Activated CD4-positive, CD25-positive, alpha-beta regulatory T cell (primary cell): ENCODE measurements at regions not wholly inside any gene's neighbourhood (a gene's known extent, or its start where the extent isn't known, plus 50 kb on each side); places are given as distances from the start of the nearest gene placed in this dataset.
"Not testable (repeated sequence)": the region's sequence is repeated elsewhere in the genome, so short reads cannot be mapped to it uniquely, and the experiment has no call there.

ENCODE experiments used
- DNase-seq, 4 experiments: peaks; one replicate each; lab custom pipeline; 2025; lab: John Stamatoyannopoulos, UW

DNA sequence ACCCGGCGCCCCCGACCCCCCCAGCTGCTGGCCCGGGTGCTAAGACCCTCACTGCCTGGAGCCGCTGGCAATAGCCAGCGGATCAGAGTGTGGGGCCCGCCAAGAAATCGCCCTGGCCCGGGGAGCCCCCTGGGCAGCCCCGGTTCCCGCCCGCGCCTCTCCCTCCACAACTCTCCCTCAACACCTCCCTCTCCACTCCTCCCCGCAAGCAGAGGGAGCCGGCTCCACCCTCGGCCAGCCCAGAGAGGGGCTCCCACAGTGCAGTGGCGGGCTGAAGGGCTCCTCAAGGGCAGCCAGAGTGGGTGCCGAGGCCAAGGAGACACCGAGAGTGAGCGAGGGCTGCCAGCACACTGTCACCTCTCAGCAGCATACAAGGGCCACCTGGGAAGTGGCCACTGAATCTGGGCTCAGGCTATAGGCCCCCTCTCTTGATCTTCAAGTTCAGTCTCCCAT, 385.5 kb downstream of the SEC14L1 start:
- no peak for DNase-seq

DNA sequence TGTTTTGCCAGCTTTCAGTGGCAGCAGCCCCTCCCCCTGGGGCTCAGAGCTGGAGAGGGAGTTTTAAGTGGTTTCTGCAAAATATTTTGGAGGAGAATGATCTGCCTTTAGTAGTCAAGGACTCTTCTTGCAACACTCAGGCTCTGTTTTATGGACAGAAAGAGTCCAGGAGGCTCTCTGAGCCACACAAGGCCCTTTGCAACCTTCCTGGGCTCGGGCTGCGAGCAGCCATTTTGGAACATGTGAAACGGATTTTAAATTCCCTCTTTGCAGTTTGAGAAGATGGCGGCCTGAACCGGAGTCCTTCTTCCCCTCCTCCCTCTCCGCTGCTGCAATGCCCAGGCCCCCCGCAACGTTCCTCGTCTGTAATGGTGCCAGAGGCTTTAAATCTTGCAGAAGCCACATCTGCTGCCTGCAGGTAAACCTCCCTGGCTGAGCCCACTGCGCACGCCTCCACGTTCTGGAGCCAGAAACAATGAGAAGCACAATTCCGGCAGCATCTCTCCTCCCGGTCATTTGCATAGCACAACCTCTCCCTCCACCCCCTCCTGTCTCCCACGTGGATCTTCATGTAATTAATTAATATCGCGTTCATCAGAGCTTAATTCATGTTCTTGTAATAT, 386.1 kb downstream of the SEC14L1 start:
- no peak for DNase-seq

DNA sequence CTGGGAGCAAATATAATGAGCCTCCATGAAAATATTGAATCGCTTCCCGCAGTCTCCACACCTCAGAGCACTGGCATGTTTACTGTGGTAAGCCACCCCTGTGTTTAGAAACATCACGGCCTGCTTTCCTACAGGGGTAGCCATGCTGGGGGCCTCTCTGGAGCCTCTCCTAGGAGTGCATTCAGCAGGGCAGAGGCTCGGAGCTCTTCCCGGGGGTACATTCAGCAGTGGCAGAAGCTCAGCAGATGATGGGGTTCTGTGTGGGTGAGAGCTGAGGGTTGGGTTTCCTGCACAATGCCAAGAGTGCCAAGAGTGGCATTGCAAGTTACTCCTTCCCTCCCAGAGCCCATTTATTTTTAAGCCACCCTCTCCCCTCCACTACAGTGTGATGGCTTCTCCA, 386.6 kb downstream of the SEC14L1 start:
- DNase-seq = no peak

DNA sequence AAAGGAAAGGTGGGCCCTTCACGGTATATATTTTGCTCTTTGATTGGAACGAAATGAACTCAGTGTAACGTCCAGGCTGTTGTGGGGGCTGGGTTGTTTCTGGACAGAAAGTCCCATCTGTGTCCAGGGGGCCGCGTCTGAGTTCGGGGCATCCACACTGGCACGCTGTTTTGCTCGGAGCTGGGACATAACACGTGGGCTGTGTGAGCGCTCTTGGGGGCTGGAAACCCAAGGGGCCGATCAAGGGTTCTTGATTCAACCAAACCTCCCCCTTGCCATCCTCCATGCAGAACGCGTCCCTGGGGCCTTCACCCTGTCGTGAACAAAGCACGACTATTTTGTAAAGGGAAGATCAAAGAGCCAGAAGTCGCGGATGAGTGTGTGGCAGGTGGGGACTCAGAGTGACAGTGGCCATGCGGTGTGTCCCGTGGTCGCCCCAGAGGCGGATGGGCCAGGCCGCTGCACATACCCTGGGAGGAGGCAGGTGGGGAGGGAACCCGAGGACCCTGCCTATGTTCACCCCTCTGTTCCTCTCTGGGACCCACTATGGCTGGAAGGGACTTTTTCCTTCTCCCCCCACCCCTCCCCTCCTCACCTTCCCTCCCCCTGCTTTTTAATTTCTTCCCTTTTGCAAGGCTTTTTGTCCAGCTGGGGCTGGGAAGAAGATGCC, 387.2 kb downstream of the SEC14L1 start:
- no peak for DNase-seq

DNA sequence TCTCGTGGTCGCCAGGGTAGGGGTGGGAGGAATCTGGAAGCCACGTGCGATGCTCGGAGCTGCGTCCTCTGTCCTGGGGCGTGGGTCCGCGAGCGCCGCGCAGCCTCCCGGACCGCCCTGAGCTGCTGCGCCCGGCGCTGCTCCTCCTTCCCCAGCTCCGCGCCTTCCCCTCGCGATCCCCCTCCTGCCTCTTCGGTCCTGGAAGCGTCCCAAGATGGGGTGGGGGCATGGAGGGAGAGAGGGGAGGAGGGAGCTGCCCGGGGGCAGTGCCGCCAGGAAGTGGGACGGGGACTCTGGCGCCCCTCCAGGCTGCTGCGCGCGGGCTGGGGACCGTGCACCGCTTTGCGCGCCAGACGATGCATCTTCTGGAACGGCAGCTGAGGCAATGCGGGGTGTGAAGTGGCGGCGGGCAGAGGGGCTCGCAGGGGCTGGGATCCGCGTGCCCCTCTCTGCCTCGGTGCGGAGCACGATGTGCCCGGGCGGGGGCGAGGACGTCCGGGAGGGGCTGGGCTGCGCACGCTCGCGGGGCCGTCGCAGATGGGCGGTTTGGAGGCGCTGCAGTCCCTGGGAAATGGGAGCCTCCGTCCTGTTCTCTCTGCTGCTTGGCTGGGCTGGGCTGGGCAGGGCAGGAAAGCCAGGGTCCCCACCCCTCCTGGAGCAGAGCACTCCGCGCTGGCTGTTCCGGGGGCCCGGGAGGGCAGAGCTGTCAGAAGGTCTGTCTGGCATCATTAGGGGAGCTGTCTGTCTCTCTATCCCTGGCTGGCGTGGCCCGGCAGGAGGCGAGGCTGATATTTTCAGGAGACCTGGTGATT, 388.0 kb downstream of the SEC14L1 start:
- DNase-seq = no peak

DNA sequence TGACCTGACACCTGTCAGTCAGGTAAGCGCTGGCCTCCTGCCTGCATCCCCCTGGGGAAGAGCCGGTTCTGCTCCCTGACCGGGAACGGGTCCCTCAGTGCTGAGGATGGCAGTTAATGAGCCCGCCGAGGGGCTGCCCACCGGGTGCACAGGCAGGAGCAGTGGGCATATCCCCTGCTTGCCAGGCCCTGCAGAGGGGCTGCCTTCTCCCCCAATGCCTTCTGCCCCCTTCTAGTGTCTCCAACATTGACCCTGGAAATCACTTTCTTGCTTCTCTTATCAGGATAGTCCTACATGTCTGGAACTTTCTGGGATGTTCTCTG, 388.5 kb downstream of the SEC14L1 start:
- no peak for DNase-seq

DNA sequence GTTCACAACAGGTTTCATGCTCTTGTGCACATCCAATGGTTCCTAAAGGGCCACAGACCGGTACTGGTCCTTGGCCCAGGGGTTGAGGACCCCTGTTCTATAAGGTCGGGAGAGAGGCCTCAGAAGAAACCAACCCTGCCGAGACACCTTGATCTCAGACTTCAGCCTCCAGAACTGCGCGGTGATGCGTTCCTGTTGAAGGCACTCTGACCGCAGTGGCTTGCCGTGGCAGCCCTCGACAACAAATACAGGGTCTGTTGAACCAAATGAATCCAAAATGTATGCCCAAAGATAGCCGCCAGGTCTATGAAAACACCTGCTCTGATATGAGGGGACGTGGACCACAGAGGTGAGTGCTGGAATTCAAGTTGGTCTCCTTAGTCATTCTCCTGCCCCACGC, 389.8 kb downstream of the SEC14L1 start:
- DNase-seq = no peak

DNA sequence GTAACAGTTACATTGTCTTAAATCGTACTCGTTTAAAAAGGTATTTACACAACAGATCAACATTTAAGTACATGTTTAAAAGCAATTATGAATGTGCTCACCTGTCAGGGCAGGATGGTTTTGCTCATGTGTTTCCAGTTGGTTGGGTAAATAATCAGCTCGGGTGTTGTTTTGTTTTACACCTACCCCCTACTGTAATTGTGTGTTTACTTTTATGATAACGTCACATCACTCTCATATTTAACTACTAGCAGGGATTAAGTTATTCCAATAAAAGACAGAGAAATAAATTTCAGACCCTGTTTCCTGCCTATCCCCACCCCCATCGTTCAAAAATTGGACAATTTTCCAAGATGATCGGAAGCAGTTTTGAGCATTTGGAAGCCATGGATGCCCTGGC, 390.2 kb downstream of the SEC14L1 start:
- no peak for DNase-seq

DNA sequence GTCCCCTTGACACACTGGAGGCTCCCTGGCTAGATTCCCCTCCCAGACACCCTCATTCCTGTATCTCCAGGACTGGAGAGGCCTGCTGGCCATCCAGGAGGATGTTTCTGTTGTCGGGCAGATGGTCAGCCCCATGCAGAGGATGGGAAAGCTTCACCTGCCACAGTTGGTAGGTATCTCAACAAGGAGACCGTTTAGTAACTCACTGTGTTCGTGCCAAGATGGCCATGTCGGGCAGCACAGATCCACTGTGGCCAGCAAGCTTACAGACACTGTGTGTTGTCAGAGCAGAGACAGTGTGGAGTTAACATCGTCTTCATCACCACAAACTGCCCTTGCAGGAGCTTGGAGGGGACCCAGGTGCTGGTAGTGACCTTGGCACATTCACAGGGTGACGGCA, 390.9 kb downstream of the SEC14L1 start:
- DNase-seq = no peak

DNA sequence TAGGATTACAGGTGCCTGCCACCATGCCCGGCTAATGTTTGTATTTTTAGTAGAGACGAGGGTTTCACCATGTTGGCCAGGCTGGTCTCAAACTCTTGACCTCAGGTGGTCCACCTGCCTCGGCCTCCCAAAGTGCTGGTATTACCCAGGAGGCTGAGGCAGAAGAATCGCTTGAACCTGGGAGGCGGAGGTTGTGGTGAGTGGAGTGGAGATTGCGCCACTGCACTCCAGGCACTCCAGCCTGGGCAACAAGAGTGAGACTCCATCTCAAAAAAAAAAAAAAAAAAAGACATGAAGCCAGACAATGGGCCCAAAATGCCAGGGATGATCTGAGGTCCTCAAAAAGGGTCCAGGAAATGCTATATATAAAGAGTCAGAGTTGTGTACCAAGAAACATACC, 392.9 kb downstream of the SEC14L1 start:
- not testable (repeated sequence) for DNase-seq

DNA sequence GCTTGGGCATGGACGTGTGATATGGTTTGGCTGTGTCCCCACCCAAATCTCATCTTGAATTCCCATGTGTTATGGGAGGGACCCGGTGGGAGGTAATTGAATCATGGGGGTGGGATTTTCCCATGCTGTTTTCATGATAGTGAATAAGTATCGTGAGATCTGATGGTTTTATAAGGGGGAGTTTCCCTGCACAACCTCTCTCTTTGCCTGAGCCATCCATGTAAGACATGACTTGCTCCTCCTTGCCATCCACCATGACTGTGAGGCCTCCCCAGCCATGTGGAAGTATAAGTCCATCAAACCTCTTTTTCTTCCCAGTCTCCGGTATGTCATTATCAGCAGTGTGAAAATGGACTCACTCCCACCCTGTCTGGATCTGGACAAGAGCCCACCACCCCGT, 393.4 kb downstream of the SEC14L1 start:
- no peak for DNase-seq

DNA sequence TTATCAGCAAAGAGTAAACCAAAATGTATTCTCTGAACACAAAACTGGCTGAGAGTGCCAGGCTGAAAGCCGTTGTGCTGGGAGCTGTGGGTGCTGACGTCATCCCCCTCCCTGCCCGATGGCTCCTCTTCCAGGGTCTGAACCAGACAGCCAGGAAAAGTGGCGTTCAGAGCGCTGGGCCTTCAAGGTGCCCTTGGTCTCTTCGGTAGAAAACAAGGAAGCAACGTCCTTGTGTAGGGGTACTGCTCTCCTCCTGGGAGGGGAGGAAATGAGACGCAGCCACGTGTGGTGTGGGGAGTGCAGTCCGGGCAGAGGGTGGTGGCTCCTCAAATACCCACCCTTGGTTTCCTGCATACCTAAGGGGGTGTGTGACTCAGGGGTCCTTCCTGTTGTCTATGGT, 394.7 kb downstream of the SEC14L1 start:
- no peak for DNase-seq

DNA sequence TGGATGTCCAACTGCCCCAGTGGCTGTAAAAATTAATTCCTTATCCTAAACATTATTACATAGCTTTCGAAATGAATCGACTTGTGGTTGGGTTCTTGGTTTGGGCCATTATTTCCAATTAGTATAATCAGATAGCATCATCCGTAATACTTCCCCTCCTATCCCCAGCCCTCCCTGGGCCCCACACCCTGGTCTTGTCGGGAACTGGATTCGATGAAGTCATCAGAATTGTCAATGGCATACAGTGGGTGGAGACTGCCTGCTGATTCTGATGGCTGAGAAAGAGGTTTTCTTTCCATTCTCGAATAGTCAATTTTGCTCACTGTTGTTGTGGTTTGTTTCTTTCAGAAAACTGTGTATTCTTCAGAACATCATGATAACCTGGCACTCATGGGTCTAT, 395.1 kb downstream of the SEC14L1 start:
- DNase-seq = no peak

DNA sequence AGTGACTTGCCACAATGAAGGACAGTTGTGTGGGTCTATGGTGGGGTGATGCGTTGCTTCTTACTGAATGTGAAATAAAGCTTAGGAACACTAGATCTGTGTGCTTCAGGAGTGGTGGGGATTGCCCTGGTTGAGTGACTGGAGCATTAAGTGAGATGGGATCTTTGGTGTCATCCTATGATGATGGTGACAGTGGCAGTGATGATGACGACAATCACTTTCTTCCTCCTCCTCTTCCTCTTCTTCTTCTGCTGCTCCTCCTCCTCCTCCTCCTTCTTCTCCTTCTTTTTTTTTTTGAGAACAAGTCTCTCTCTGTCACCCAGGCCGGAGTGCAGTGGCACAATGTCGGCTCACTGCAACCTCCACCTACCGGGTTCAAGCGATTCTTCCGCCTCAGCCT, 396.8 kb downstream of the SEC14L1 start:
- no peak for DNase-seq

DNA sequence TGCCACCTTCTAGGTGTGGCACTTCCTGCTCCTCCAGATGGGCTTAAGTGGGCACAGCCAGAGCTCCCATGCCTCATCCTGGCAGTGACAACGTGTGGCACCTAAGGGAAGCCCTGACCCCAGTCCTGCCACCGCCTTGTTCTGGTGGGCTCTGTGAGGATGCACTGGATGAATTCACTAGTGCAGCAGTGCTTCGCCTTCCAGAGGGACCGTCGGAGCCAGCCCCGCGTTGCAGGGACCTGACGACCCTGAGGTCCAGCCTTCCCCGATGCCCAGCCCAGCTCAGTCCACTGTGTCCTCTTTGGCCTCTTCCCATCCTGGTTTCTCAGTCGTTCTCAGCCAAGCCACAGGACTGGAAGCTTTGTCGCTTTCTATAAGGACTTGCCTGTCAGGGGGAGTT, 399.8 kb downstream of the SEC14L1 start:
- no peak for DNase-seq

DNA sequence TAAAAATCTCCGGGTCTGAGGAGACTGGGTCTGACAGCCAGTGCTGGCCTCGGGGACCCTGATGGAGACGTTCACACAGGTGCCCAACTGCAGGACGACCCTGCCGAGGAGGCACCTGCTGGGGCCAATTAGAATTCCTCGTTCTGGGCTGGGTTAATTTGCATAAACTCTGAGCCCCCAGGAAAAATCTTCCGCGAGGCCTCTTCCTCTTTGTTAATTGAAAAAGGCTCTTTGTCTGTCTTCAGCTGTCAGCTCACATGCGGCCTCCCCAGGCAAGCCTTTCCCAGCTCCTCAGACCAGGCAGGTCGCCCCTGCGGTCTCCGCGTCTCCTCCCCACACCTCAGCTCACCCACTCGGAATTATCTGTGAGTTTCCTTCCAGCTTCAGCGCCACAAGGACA, 400.2 kb downstream of the SEC14L1 start:
- no peak for DNase-seq

DNA sequence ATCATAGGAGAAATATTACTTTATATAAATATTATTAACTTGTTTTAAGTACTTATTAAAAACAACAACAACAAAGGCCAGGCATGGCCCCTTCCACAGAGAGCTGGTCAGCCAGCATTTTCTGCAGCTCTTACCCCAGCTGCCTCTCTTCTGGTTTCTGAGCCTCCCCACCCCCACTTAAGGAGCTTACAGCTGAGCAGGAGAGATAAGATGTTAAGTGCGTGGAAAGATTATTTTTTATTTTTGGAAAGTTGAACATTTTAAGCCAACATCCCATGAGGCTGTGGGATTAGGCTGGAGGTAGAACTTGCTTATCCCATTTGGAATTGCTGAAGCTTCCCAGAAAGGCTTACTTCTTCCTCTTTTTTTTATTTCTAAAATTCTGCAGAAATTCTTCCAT, 401.2 kb downstream of the SEC14L1 start:
- no peak for DNase-seq

DNA sequence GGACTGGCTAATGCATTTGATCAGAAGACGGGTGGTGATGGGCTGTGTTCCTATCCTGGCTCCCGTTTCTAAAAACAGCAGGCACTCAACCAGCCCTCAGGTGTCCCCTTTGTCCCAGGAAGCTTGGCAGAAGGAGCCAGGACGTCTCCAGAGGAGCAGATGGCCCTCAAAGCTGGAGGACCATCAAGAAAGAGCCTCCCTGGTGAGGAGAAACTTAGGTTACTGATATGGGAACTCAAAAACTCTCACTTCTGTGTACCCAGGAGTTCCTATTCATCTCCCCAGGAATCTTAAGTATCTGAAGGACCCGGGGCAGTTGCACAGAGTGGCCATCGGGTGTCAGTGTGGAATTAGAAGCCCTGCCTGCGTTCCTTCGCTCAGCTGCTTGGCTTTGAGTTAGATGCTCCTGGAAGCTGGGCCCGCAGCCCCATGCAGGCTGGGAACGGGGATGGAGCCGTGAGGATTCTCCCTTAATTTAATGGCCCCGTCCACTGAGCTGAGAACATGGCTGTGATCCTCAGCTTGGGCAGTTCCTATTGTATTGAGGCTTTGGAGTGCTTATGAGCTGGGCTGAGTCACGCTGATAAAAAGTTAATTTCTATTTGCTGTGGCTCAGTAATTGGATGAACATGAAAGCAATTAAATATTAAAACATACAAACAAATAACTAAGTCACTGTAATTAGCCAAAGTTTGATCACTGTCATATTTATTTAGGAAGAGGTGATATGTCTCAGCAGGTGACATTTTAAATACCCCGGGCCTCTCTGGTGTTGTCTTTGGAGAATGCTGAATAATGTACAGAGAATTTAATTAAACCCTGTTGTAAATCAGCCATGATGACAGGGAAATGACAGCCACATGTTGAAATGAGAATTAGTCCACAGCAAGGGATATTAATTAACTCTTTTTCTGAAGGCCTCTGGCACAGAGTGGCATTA, 402.1 kb downstream of the SEC14L1 start:
- DNase-seq = peak in 2 of 4 experiments; percentile 6 to 40

DNA sequence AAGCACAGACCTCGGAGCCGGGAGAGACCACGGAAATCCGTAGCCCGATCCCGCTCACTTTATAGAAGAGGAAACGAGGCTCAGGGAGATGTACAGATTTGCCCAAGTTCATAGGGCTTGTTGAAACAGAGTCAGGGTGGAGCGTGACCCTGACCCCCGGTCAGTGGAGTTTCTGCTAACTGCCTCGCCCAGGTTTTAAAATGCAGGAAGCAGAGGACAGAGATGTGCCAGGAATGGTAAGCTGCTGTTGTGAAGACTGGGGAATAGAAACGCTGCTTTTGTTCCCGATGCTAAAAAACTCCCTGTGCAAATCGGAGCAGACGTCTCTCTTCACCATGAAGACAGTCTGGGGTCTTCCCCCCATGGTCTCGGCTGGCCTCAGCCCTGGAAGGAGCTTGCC, 403.0 kb downstream of the SEC14L1 start:
- no peak for DNase-seq

DNA sequence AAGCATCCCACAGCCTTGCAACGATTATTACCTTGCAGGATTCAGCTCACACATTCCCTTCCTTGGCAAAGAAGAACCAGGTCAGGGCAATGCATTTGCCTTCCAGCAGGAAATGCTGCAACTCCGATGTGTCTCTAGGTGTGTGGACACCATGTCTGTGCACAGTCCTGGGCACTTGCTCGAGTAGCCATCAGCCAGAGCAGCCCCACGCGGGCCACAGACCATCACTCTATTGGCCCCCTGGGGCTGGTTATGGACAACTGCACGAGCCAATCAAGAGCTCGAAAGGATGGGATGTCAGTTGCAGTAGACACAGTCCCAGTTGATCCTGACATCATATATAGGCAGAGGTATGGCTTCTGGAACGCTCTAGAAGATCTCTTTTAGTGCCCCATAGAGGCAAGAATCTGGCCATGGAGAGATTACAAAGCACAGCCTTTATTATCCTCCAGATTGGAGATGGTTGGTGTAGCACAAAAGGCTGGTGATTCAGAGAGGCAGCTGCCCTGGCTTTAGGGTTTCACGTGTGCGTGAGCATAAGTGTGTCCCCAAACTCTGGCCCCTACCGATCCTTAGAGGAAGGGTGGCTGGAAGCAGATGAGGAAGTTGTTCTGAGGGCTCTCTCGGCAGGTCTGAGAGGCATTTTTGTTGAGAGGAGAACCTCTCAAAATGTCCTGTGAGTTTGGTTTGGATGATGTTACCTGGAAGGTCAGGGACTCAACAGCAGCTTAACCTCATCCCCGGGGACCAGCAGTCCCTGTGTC, 403.8 kb downstream of the SEC14L1 start:
- DNase-seq = no peak

DNA sequence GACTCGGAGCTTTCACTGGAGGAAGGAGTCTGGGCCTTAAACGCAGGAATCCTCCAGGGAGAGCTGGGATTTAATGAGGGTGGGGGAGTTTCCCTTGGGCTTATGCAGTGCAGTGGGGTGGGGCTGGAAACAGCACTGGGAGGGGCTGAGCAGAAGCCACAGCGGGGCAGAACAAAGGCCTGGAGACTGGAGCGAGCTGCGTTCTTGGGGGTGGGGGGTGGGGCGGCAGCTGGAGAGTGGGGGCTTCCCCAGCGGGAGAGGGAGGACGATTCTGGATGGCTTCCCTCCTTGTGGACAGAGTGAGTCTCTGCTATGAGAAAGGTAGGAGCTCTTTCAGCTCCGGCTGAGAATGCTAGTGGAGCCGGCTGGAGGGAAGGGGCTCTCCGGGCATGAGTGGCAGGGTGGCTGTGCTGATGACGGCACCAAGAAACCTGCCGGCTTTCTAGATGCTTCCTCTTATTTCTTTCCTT, 406.0 kb downstream of the SEC14L1 start:
- DNase-seq = no peak
